HCT116 (cell line): ENCODE measurements at regions not wholly inside any gene's neighbourhood (a gene's known extent, or its start where the extent isn't known, plus 50 kb on each side); places are given as distances from the start of the nearest gene placed in this dataset.

ENCODE experiments used
- ATAC-seq: fragments of 200-7000 bp; cut with Tn5 transposase; 2 replicates; pipeline ENCODE4 v1.9.1; 2020; ENCODE audit warnings: mild to moderate bottlenecking, moderate library complexity
- BruUV-seq: library from RNA; stranded (reverse); fragments of 400-500 nt; replicated peaks from 2 replicates; lab custom pipeline; 2021; lab: Mats Ljungman, UMichigan
- CTCF ChIA-PET: fragments of 300-600 bp; sonication (Branson Sonifier 250); formaldehyde crosslinking; loops from one replicate; lab custom pipeline; 2021; ENCODE audit warnings: antibody characterized with exemption; lab: Charles Lee
- POLR2A ChIA-PET: fragments of 300-600, 350-600 bp; sonication (Branson Sonifier 250); formaldehyde crosslinking; loops from one replicate; lab custom pipeline; 2021; ENCODE audit warnings: antibody characterized with exemption; lab: Charles Lee
- RAD21 ChIA-PET, 2 experiments: fragments of 300-600 bp; sonication (Branson Sonifier 250); formaldehyde crosslinking; loops; one replicate each; lab custom pipeline; 2023; ENCODE audit warnings: low total read pairs in 2 of 2; ENCODE audit not compliant: uncharacterized antibody in 2 of 2, unreplicated experiment in 2 of 2, low non-redundant PET in 1 of 2; lab: Charles Lee
- DNase-seq: peaks from one replicate; pipeline ENCODE4 v3.0.0-alpha.2; 2010; ENCODE audit warnings: low read depth, low spot score
- H2AFZ ChIP-seq: fragments of 200-600 bp; shearing (Covaris generic), sonication (generic); 2 replicates; pipeline ENCODE4 v1.6.1; 2017; ENCODE audit warnings: low read depth, mixed run types, mixed read lengths, antibody characterized with exemption, low read length; ENCODE audit not compliant: poor library complexity, severe bottlenecking
- H3K27ac ChIP-seq: 2 replicates; pipeline ENCODE4 v1.5.1; 2012; ENCODE audit warnings: low read depth, low read length
- H3K27me3 ChIP-seq: fragments of 200-600 bp; sonication (generic); 2 replicates; pipeline ENCODE4 v1.6.1; 2016; ENCODE audit warnings: mixed run types, low read length, mixed read lengths; ENCODE audit not compliant: insufficient read depth
- H3K36me3 ChIP-seq, 2 experiments: fragments of 200-500 bp in 1 of 2; fragments of 200-600 bp in 1 of 2; sonication (Bioruptor generic) in 1 of 2; sonication (generic) in 1 of 2; 2 replicates each; pipeline versions ENCODE4 v1.5.1 to v1.6.1; 2014 to 2016; ENCODE audit warnings: low read length in 2 of 2, inconsistent platforms in 1 of 2, mixed read lengths in 1 of 2, mixed run types in 1 of 2; ENCODE audit not compliant: insufficient read depth in 2 of 2, control insufficient read depth in 1 of 2
- H3K4me1 ChIP-seq, 2 experiments: fragments of 200-600 bp in 1 of 2; sonication (generic) in 1 of 2; 2 replicates each; pipeline versions ENCODE4 v1.5.1 to v1.6.1; 2012 to 2017; ENCODE audit warnings: low read length in 2 of 2, inconsistent platforms in 1 of 2, mild to moderate bottlenecking in 1 of 2, mixed read lengths in 1 of 2, mixed run types in 1 of 2, moderate library complexity in 1 of 2; ENCODE audit not compliant: insufficient read depth in 2 of 2, control insufficient read depth in 1 of 2
- H3K4me2 ChIP-seq: fragments of 200-600 bp; sonication (generic); 2 replicates; pipeline ENCODE4 v1.6.1; 2017; ENCODE audit warnings: mixed run types, low read length, mixed read lengths
- H3K4me3 ChIP-seq, 2 experiments: fragments of 200-600 bp in 1 of 2; sonication (generic) in 1 of 2; replicated peaks in 1 of 2; 2 replicates each; pipeline ENCODE4 v1.5.1; 2011 to 2016; ENCODE audit warnings: low read length in 2 of 2, control low read depth in 1 of 2, low read depth in 1 of 2, mild to moderate bottlenecking in 1 of 2, mixed read lengths in 1 of 2, mixed run types in 1 of 2
- H3K79me2 ChIP-seq: fragments of 200-600 bp; sonication (generic); 2 replicates; pipeline ENCODE4 v1.6.1; 2017; ENCODE audit warnings: mild to moderate bottlenecking, mixed run types, low read length, moderate library complexity, mixed read lengths; ENCODE audit not compliant: insufficient read depth
- H3K9ac ChIP-seq: fragments of 200-600 bp; sonication (generic); 2 replicates; pipeline ENCODE4 v1.6.1; 2016; ENCODE audit warnings: low read length, mixed read lengths
- H3K9me2 ChIP-seq: fragments of 200-600 bp; sonication (generic), shearing (Covaris generic); 2 replicates; pipeline ENCODE4 v1.6.1; 2017; ENCODE audit warnings: mixed run types, mild to moderate bottlenecking, moderate library complexity; ENCODE audit not compliant: insufficient read depth
- H3K9me3 ChIP-seq, 2 experiments: fragments of 200-500 bp in 1 of 2; fragments of 200-600 bp in 1 of 2; sonication (Bioruptor generic) in 1 of 2; sonication (generic) in 1 of 2; 2 replicates each; pipeline ENCODE4 v1.6.1; 2014 to 2017; ENCODE audit warnings: low read length in 2 of 2, mixed read lengths in 2 of 2, inconsistent platforms in 1 of 2, low read depth in 1 of 2, mild to moderate bottlenecking in 1 of 2, mixed run types in 1 of 2, moderate library complexity in 1 of 2; ENCODE audit not compliant: control insufficient read depth in 1 of 2, insufficient read depth in 1 of 2
- H4K20me1 ChIP-seq: fragments of 200-600 bp; sonication (generic), shearing (Covaris generic); 2 replicates; pipeline ENCODE4 v1.6.1; 2017; ENCODE audit warnings: mixed run types, mild to moderate bottlenecking, moderate library complexity; ENCODE audit not compliant: insufficient read depth
- CEBPB ChIP-seq: IDR thresholded peaks from 2 replicates; pipeline ENCODE4 v1.6.1; 2012; ENCODE audit warnings: low read depth
- JUND ChIP-seq: IDR thresholded peaks from 2 replicates; pipeline ENCODE4 v1.6.1; 2012
- RAD21 ChIP-seq: IDR thresholded peaks from 2 replicates; pipeline ENCODE4 v1.6.1; 2012; ENCODE audit warnings: low read depth, mild to moderate bottlenecking
- SRF ChIP-seq: IDR thresholded peaks from 2 replicates; pipeline ENCODE4 v1.6.1; 2012; ENCODE audit warnings: low read depth
- YY1 ChIP-seq: IDR thresholded peaks from 2 replicates; pipeline ENCODE4 v1.6.1; 2011; ENCODE audit warnings: low read length, low read depth, moderate library complexity, mild to moderate bottlenecking; ENCODE audit not compliant: insufficient replicate concordance; ENCODE audit errors: extremely low read depth
- intact Hi-C: fragments of 100-400 bp; cut with micrococcal nuclease; formaldehyde crosslinking; loops from 2 replicates; pipeline ENCODE4 v1.10.0; 2022
- TF ChIP-seq, protein P1 (sequence below): IDR thresholded peaks from 2 replicates; pipeline ENCODE4 v1.6.1; 2012
- TF ChIP-seq, protein P2 (sequence below), 3 experiments: fragments of 200-600 bp in 1 of 3; sonication (generic) in 1 of 3; IDR thresholded peaks in 2 of 3; conservative IDR thresholded peaks in 1 of 3; 2 replicates each; pipeline ENCODE4 v1.5.1; 2012 to 2017; ENCODE audit warnings: low read depth in 2 of 3, low read length in 2 of 3, antibody characterized with exemption in 1 of 3, borderline replicate concordance in 1 of 3, control low read depth in 1 of 3, mild to moderate bottlenecking in 1 of 3, mixed read lengths in 1 of 3, mixed run types in 1 of 3, moderate library complexity in 1 of 3; ENCODE audit not compliant: insufficient read depth in 1 of 3

GRCh38 chr15:62958528-62959363 is 83.8 kb upstream of the TPM1 start:
- ATAC-seq, result no peak
- CTCF ChIA-PET, result no interaction called here
- Histone ChIP-seq H3K4me1 (no peaks in the 10 kb centered on the region), H3K27ac (no peak overlapping the region), H3K4me2 (no peak overlapping the region), H3K9ac (no peak overlapping the region), H3K9me2 (no peaks in the 10 kb centered on the region), H4K20me1 (no peaks in the 10 kb centered on the region), H3K4me3 (no peak overlapping the region), H3K27me3 (no peaks in the 10 kb centered on the region), H3K36me3 (no peaks in the 10 kb centered on the region), H3K9me3 (no peaks in the 10 kb centered on the region), H3K79me2 (no peaks in the 10 kb centered on the region), H2AFZ (no peak overlapping the region)
- BruUV-seq, result no TSS peak
- POLR2A ChIA-PET, result no interaction called here
- TF ChIP-seq JUND, result no peak
- TF ChIP-seq, protein P1, sequence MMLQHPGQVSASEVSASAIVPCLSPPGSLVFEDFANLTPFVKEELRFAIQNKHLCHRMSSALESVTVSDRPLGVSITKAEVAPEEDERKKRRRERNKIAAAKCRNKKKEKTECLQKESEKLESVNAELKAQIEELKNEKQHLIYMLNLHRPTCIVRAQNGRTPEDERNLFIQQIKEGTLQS, result no peak
- TF ChIP-seq CEBPB, result no peak
- no peak for TF ChIP-seq YY1
- TF ChIP-seq RAD21, result no peak
- TF ChIP-seq, protein P2, sequence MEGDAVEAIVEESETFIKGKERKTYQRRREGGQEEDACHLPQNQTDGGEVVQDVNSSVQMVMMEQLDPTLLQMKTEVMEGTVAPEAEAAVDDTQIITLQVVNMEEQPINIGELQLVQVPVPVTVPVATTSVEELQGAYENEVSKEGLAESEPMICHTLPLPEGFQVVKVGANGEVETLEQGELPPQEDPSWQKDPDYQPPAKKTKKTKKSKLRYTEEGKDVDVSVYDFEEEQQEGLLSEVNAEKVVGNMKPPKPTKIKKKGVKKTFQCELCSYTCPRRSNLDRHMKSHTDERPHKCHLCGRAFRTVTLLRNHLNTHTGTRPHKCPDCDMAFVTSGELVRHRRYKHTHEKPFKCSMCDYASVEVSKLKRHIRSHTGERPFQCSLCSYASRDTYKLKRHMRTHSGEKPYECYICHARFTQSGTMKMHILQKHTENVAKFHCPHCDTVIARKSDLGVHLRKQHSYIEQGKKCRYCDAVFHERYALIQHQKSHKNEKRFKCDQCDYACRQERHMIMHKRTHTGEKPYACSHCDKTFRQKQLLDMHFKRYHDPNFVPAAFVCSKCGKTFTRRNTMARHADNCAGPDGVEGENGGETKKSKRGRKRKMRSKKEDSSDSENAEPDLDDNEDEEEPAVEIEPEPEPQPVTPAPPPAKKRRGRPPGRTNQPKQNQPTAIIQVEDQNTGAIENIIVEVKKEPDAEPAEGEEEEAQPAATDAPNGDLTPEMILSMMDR (IDR thresholded peaks at IDR 0.05 in 2 of 3, conservative IDR thresholded peaks at IDR 0.05 in 1 of 3; ENCODE audit: borderline replicate concordance in 1 of 3, insufficient read depth in 1 of 3, low read depth in 2 of 3, low read length in 2 of 3), result no peak
- TF ChIP-seq SRF, result no peak
- no peak for DNase-seq
- RAD21 ChIA-PET, result no interaction called here
- intact Hi-C loops, result no loop called here
